SH-SY5Y (cell line): ENCODE measurements at regions not wholly inside any gene's neighbourhood (a gene's known extent, or its start where the extent isn't known, plus 50 kb on each side); places are given as distances from the start of the nearest gene placed in this dataset.

Experiments
- GATA2 ChIP-seq: IDR thresholded peaks from 2 replicates; pipeline ENCODE4 v1.6.1; 2011; ENCODE audit warnings: mild to moderate bottlenecking, low read depth, low read length
- GATA3 ChIP-seq: IDR thresholded peaks from 2 replicates; pipeline ENCODE4 v1.6.1; 2011; ENCODE audit warnings: low read depth, mild to moderate bottlenecking, low read length, moderate library complexity

DNA sequence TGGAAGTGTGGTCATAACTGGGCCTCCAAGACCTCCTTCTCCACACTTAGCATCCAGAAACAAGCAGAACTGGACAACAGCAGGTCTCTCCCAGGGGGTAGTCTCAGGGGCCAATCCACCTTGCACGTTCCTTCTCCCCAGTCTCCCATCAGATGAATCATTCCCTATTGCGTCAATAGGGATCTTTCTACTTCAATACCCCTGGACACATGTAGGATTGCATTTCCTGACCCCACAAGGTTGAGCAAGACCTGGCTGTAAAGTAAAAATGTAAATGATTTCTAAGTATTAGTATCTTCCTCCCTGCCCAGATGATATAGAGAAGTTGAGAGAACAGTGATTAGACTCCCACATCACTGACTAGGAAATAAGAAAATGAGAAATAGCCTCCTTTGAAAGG is 224.5 kb upstream of the CSF3R start:
- TF ChIP-seq GATA2 (no peak), GATA3 (no peak)
